Osteocyte (in vitro differentiated cells): ENCODE measurements at regions not wholly inside any gene's neighbourhood (a gene's known extent, or its start where the extent isn't known, plus 50 kb on each side); places are given as distances from the start of the nearest gene placed in this dataset.
A peak's percentile ranks its signal among the peaks of the same experiment; 100 is the strongest.

Source experiments
- DNase-seq: peaks from one replicate; pipeline ENCODE4 v3.0.0; 2021; ENCODE audit warnings: mixed read lengths; ENCODE audit not compliant: unreplicated experiment; ENCODE audit errors: extremely low spot score
- H3K27ac Mint-ChIP-seq: one replicate; pipeline ENCODE4 v1.8.0; 2021; ENCODE audit warnings: mild to moderate bottlenecking, mixed read lengths; ENCODE audit not compliant: unreplicated experiment
- H3K27me3 Mint-ChIP-seq: one replicate; pipeline ENCODE4 v1.8.0; 2021; ENCODE audit warnings: mixed read lengths; ENCODE audit not compliant: unreplicated experiment
- H3K36me3 Mint-ChIP-seq: one replicate; pipeline ENCODE4 v1.8.0; 2021; ENCODE audit warnings: mixed read lengths; ENCODE audit not compliant: unreplicated experiment
- H3K4me1 Mint-ChIP-seq: one replicate; pipeline ENCODE4 v1.8.0; 2021; ENCODE audit warnings: mixed read lengths; ENCODE audit not compliant: unreplicated experiment
- H3K4me3 Mint-ChIP-seq: one replicate; pipeline ENCODE4 v1.8.0; 2021; ENCODE audit warnings: mild to moderate bottlenecking, moderate library complexity, mixed read lengths; ENCODE audit not compliant: unreplicated experiment
- H3K9me3 Mint-ChIP-seq: one replicate; pipeline ENCODE4 v1.8.0; 2021; ENCODE audit warnings: mixed read lengths; ENCODE audit not compliant: unreplicated experiment
- TF ChIP-seq, protein P1 (sequence below): fragments of 200-600 bp; sonication (generic); IDR thresholded peaks from 2 replicates; pipeline ENCODE4 v1.5.0; 2021; ENCODE audit warnings: antibody characterized with exemption, mild to moderate bottlenecking, moderate library complexity

DNA sequence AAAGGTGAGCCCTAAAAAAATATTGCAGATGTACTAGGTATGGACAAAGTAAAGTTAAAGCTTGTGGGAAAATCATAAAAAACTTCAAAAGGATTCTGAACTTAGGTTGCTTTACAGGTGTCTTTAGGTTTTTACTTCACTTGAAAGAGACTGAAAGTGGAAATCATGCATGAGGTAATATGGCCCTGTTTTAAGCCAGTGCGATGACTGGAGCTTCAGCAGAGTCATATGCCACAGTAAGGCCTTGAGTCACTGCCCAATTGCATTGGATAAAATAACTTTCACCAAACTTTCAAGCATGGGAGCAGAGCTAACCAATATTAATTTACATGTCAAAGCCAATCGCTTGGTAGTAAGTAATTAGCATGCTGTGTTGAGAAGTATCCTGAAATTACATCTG, 63.9 kb upstream of the TMEM260 start:
- H3K27ac Mint-ChIP-seq: no peak overlapping the region
- peaks cover 21% of the 10 kb centered on the region for H3K27me3 Mint-ChIP-seq
- H3K4me1 Mint-ChIP-seq: no peaks in the 10 kb centered on the region
- no peak overlapping the region for H3K4me3 Mint-ChIP-seq
- TF ChIP-seq, protein P1, sequence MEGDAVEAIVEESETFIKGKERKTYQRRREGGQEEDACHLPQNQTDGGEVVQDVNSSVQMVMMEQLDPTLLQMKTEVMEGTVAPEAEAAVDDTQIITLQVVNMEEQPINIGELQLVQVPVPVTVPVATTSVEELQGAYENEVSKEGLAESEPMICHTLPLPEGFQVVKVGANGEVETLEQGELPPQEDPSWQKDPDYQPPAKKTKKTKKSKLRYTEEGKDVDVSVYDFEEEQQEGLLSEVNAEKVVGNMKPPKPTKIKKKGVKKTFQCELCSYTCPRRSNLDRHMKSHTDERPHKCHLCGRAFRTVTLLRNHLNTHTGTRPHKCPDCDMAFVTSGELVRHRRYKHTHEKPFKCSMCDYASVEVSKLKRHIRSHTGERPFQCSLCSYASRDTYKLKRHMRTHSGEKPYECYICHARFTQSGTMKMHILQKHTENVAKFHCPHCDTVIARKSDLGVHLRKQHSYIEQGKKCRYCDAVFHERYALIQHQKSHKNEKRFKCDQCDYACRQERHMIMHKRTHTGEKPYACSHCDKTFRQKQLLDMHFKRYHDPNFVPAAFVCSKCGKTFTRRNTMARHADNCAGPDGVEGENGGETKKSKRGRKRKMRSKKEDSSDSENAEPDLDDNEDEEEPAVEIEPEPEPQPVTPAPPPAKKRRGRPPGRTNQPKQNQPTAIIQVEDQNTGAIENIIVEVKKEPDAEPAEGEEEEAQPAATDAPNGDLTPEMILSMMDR: no peak
- no peaks in the 10 kb centered on the region for H3K36me3 Mint-ChIP-seq
- no peak for DNase-seq
- H3K9me3 Mint-ChIP-seq: no peaks in the 10 kb centered on the region

- Mint-ChIP-seq H3K27me3 (peaks cover 20% of the 10 kb centered on the region), H3K9me3 (peaks cover 3% of the 10 kb centered on the region), H3K4me3 (no peak overlapping the region), H3K36me3 (no peaks in the 10 kb centered on the region), H3K27ac (no peak overlapping the region), H3K4me1 (no peaks in the 10 kb centered on the region)
- TF ChIP-seq, protein P1: no peak
- DNase-seq: no peak
Observed at GRCh38 chr14:56522403-56522802, 57.2 kb upstream of the TMEM260 start.

- Mint-ChIP-seq H3K4me1 (no peaks in the 10 kb centered on the region), H3K4me3 (no peak overlapping the region), H3K27ac (no peak overlapping the region), H3K36me3 (no peaks in the 10 kb centered on the region), H3K27me3 (peaks cover 15% of the 10 kb centered on the region), H3K9me3 (peaks cover 3% of the 10 kb centered on the region)
- TF ChIP-seq, protein P1: no peak
- no peak for DNase-seq
Observed at GRCh38 chr14:56524971-56525677, 54.5 kb upstream of the TMEM260 start.

- Mint-ChIP-seq H3K4me3 (no peak overlapping the region), H3K27ac (no peak overlapping the region), H3K4me1 (no peaks in the 10 kb centered on the region), H3K36me3 (no peaks in the 10 kb centered on the region), H3K27me3 (peaks cover 15% of the 10 kb centered on the region), H3K9me3 (no peaks in the 10 kb centered on the region)
- DNase-seq: peak; percentile 36
- TF ChIP-seq, protein P1: no peak
Observed at GRCh38 chr14:56528927-56529326, 50.7 kb upstream of the TMEM260 start.
